H1 (cell line): ENCODE measurements at regions not wholly inside any gene's neighbourhood (a gene's known extent, or its start where the extent isn't known, plus 50 kb on each side); places are given as distances from the start of the nearest gene placed in this dataset.

Experiments used
- CTCF ChIA-PET: fragments of 300-600 bp; sonication (Branson Sonifier 250); formaldehyde crosslinking; loops from one replicate; lab custom pipeline; 2021; ENCODE audit not compliant: partially characterized antibody; lab: Charles Lee
- POLR2A ChIA-PET: fragments of 300-600 bp; sonication (Branson Sonifier 250); formaldehyde crosslinking; loops from one replicate; lab custom pipeline; 2021; ENCODE audit warnings: inconsistent platforms; ENCODE audit not compliant: partially characterized antibody; lab: Charles Lee
- DNase-seq, 2 experiments: peaks; one replicate each; pipeline versions ENCODE4 v3.0.0 to v3.0.0-alpha.2; 2010 to 2022; ENCODE audit warnings: low spot score in 2 of 2, low read depth in 1 of 2, mixed read lengths in 1 of 2
- FAIRE-seq: peaks from 2 replicates; lab custom pipeline; 2011; peaks lifted over from hg19 to GRCh38; lab: Jason Lieb, UNC
- H2AFZ ChIP-seq: 2 replicates; pipeline ENCODE4 v1.8.1; 2012; ENCODE audit warnings: low read length, inconsistent platforms
- H2AK5ac ChIP-seq: 2 replicates; pipeline ENCODE4 v1.6.1; 2013; ENCODE audit warnings: low read depth, low read length
- H2BK120ac ChIP-seq: replicated peaks from 2 replicates; pipeline ENCODE3; 2013; ENCODE audit warnings: low read depth, low read length, inconsistent platforms
- H2BK12ac ChIP-seq: 2 replicates; pipeline ENCODE4 v1.6.1; 2013; ENCODE audit warnings: low read depth, low read length
- H2BK15ac ChIP-seq: 2 replicates; pipeline ENCODE4 v1.6.1; 2013; ENCODE audit warnings: low read length
- H2BK20ac ChIP-seq: 2 replicates; pipeline ENCODE4 v1.6.1; 2013; ENCODE audit warnings: low read length
- H2BK5ac ChIP-seq: 2 replicates; pipeline ENCODE4 v1.6.1; 2013; ENCODE audit warnings: low read depth, low read length
- H3K14ac ChIP-seq: 2 replicates; pipeline ENCODE4 v1.6.1; 2013; ENCODE audit warnings: inconsistent platforms; ENCODE audit not compliant: insufficient read length
- H3K18ac ChIP-seq: 2 replicates; pipeline ENCODE4 v1.6.1; 2013; ENCODE audit warnings: low read length; ENCODE audit errors: extremely low read depth
- H3K23ac ChIP-seq: 2 replicates; pipeline ENCODE4 v1.6.1; 2013; ENCODE audit warnings: inconsistent platforms; ENCODE audit not compliant: insufficient read length
- H3K23me2 ChIP-seq: 2 replicates; pipeline ENCODE4 v1.6.1; 2013; ENCODE audit warnings: low read depth, low read length
- H3K27ac ChIP-seq: 2 replicates; pipeline ENCODE4 v1.6.1; 2011; ENCODE audit warnings: low read depth, low read length, inconsistent platforms
- H3K27me3 ChIP-seq, 4 experiments: replicated peaks in 1 of 4; 1 replicate in 1 of 4; 2 replicates in 3 of 4; pipeline versions ENCODE4 v1.6.1 to v1.8.1; 2011 to 2013; ENCODE audit warnings: low read length in 3 of 4, mild to moderate bottlenecking in 3 of 4, inconsistent platforms in 2 of 4, mixed read lengths in 2 of 4, moderate library complexity in 1 of 4; ENCODE audit not compliant: control insufficient read depth in 3 of 4, insufficient read depth in 3 of 4; ENCODE audit errors: extremely low read depth in 1 of 4
- H3K36me3 ChIP-seq, 4 experiments: 2 replicates each; pipeline versions ENCODE4 v1.6.1 to v1.8.1; 2011 to 2013; ENCODE audit warnings: mild to moderate bottlenecking in 4 of 4, low read length in 3 of 4, moderate library complexity in 2 of 4, control low read depth in 1 of 4, inconsistent platforms in 1 of 4; ENCODE audit not compliant: insufficient read depth in 4 of 4, control insufficient read depth in 2 of 4
- H3K4ac ChIP-seq: replicated peaks from 2 replicates; pipeline ENCODE3; 2013; ENCODE audit warnings: low read length, low read depth, mixed read lengths, inconsistent platforms; ENCODE audit not compliant: insufficient read length
- H3K4me1 ChIP-seq, 4 experiments: replicated peaks in 1 of 4; 1 replicate in 1 of 4; 2 replicates in 3 of 4; pipeline versions ENCODE4 v1.6.1 to v1.8.1; 2011 to 2013; ENCODE audit warnings: low read length in 3 of 4, inconsistent platforms in 2 of 4, mixed read lengths in 1 of 4; ENCODE audit not compliant: insufficient read depth in 4 of 4, control insufficient read depth in 3 of 4
- H3K4me2 ChIP-seq, 2 experiments: 2 replicates each; pipeline versions ENCODE4 v1.6.1 to v1.8.1; 2011 to 2013; ENCODE audit warnings: low read depth in 2 of 2, low read length in 2 of 2, control low read depth in 1 of 2, inconsistent platforms in 1 of 2, mild to moderate bottlenecking in 1 of 2; ENCODE audit not compliant: insufficient read depth in 1 of 2
- H3K4me3 ChIP-seq, 4 experiments: fragments of 200-600, 300-600 bp in 1 of 4; sonication (generic), shearing (Covaris generic), sonication (Bioruptor Twin) in 1 of 4; 2 replicates each; pipeline versions ENCODE4 v1.5.1 to v1.8.1; 2011 to 2016; ENCODE audit warnings: low read length in 4 of 4, low read depth in 3 of 4, control low read depth in 2 of 4, inconsistent platforms in 2 of 4, mild to moderate bottlenecking in 2 of 4, mixed read lengths in 1 of 4, moderate library complexity in 1 of 4; ENCODE audit not compliant: insufficient read depth in 2 of 4; ENCODE audit errors: extremely low read depth in 1 of 4
- H3K56ac ChIP-seq: replicated peaks from 2 replicates; pipeline ENCODE3; 2013; ENCODE audit warnings: low read depth, mild to moderate bottlenecking, mixed read lengths, low read length, inconsistent platforms; ENCODE audit not compliant: insufficient read length
- H3K79me1 ChIP-seq: 2 replicates; pipeline ENCODE4 v1.6.1; 2013; ENCODE audit warnings: low read depth, low read length, control low read depth
- H3K79me2 ChIP-seq, 2 experiments: 2 replicates each; pipeline versions ENCODE4 v1.6.1 to v1.8.1; 2012 to 2013; ENCODE audit warnings: low read length in 2 of 2, mild to moderate bottlenecking in 2 of 2, inconsistent platforms in 1 of 2; ENCODE audit not compliant: insufficient read depth in 2 of 2, control insufficient read depth in 1 of 2
- H3K9ac ChIP-seq, 4 experiments: replicated peaks in 1 of 4; 1 replicate in 1 of 4; 2 replicates in 3 of 4; pipeline versions ENCODE4 v1.6.1 to v1.8.1; 2011 to 2013; ENCODE audit warnings: low read depth in 3 of 4, low read length in 3 of 4, control low read depth in 2 of 4, mild to moderate bottlenecking in 2 of 4, moderate library complexity in 2 of 4, inconsistent platforms in 1 of 4; ENCODE audit errors: extremely low read depth in 1 of 4
- H3K9me3 ChIP-seq, 2 experiments: 2 replicates each; pipeline versions ENCODE4 v1.6.1 to v1.8.1; 2012 to 2013; ENCODE audit warnings: mild to moderate bottlenecking in 2 of 2, moderate library complexity in 2 of 2, control low read depth in 1 of 2, inconsistent platforms in 1 of 2, low read depth in 1 of 2, low read length in 1 of 2, mixed read lengths in 1 of 2; ENCODE audit not compliant: insufficient read depth in 2 of 2
- H4K20me1 ChIP-seq, 2 experiments: replicated peaks in 1 of 2; 2 replicates each; pipeline versions ENCODE3 to v1.8.1; 2011 to 2013; ENCODE audit warnings: inconsistent platforms in 2 of 2, low read length in 2 of 2, mild to moderate bottlenecking in 1 of 2; ENCODE audit not compliant: insufficient read depth in 2 of 2, control insufficient read depth in 1 of 2
- H4K5ac ChIP-seq: 2 replicates; pipeline ENCODE4 v1.6.1; 2013; ENCODE audit warnings: low read length, low read depth, mixed read lengths, inconsistent platforms; ENCODE audit not compliant: insufficient read length
- H4K8ac ChIP-seq: 2 replicates; pipeline ENCODE4 v1.8.0; 2013; ENCODE audit warnings: mild to moderate bottlenecking, moderate library complexity, low read length, inconsistent platforms; ENCODE audit not compliant: insufficient read depth; ENCODE audit errors: extremely low read depth
- H4K91ac ChIP-seq: replicated peaks from 2 replicates; pipeline ENCODE3; 2013; ENCODE audit warnings: low read length, mixed read lengths, inconsistent platforms; ENCODE audit not compliant: insufficient read length
- BRCA1 ChIP-seq: IDR thresholded peaks from 2 replicates; pipeline ENCODE4 v1.6.1; 2012; ENCODE audit warnings: low read depth, low read length, improper control_type of control experiment
- CBX8 ChIP-seq: fragments of 300-800, 300-1000 bp; sonication (generic); IDR thresholded peaks from 2 replicates; pipeline ENCODE4 v1.7.1; 2016; ENCODE audit warnings: low read depth, low read length, borderline replicate concordance
- CHD1 ChIP-seq: IDR thresholded peaks from 2 replicates; pipeline ENCODE4 v1.6.1; 2012; ENCODE audit warnings: low read depth, low read length, improper control_type of control experiment
- EGR1 ChIP-seq: IDR thresholded peaks from 2 replicates; pipeline ENCODE4 v1.6.1; 2011; ENCODE audit warnings: low read depth, low read length, borderline replicate concordance
- JUN ChIP-seq: IDR thresholded peaks from 2 replicates; pipeline ENCODE4 v1.6.1; 2011; ENCODE audit warnings: low read depth, mild to moderate bottlenecking, improper control_type of control experiment, low read length
- PHF8 ChIP-seq: fragments of 200-600 bp; sonication (generic); conservative IDR thresholded peaks from 2 replicates; pipeline ENCODE4 v1.7.1; 2012; ENCODE audit warnings: low read depth, mild to moderate bottlenecking, inconsistent platforms, low read length, moderate library complexity
- SUZ12 ChIP-seq: fragments of 200-600 bp; sonication (generic); IDR thresholded peaks from 2 replicates; pipeline ENCODE4 v1.6.1; 2012; ENCODE audit warnings: mild to moderate bottlenecking, inconsistent platforms, low read length, moderate library complexity, mixed read lengths
- WGBS, 2 experiments: shearing (Covaris generic) in 1 of 2; methylation state at CpG; one replicate each; pipeline versions ENCODE4 v1.1.6 to v1.1.7; 2013 to 2015; ENCODE audit warnings: low lambda C conversion rate in 2 of 2, mixed read lengths in 2 of 2, inconsistent platforms in 1 of 2, low coverage in 1 of 2, missing lambda C conversion rate in 1 of 2; ENCODE audit not compliant: insufficient replicate concordance in 2 of 2, insufficient coverage in 1 of 2, insufficient read length in 1 of 2; ENCODE audit errors: extremely low coverage in 1 of 2, missing lambda C conversion rate in 1 of 2; 5-methylcytosine and 5-hydroxymethylcytosine counted together

- H3K4me2 ChIP-seq, result no peak overlapping the region
- FAIRE-seq (no peak), DNase-seq (no peak)
- H4K20me1 ChIP-seq, result peaks cover 5 to 10% of the 10 kb centered on the region in 2 experiments
- no peak overlapping the region for H2BK20ac ChIP-seq
- no peak overlapping the region for H2BK5ac ChIP-seq
- no peak overlapping the region for H3K9ac ChIP-seq
- no peak overlapping the region for H2BK120ac ChIP-seq
- no peak overlapping the region for H3K4ac ChIP-seq
- H3K14ac ChIP-seq, result no peak overlapping the region
- CTCF ChIA-PET, result interaction anchor here (1.0 to 2.1 kb wide), 3 partner anchors 12 to 325 kb away, joined by 4 to 5 read pairs (median 5); no protein-coding TSS in a partner anchor
- H3K9me3 ChIP-seq, result no peaks in the 10 kb centered on the region
- no peak overlapping the region for H3K27ac ChIP-seq
- H4K5ac ChIP-seq, result no peak overlapping the region
- no peak overlapping the region for H3K23ac ChIP-seq
- no peak overlapping the region for H2BK15ac ChIP-seq
- H4K91ac ChIP-seq, result peak overlapping the region; percentile 35
- no peaks in the 10 kb centered on the region for H3K23me2 ChIP-seq
- WGBS, 2 experiments, result 91% methylated on average over 8 of the region's 10 CpGs; no CpG with 5 or more reads in 1 of the 2 experiments
- no peak for TF ChIP-seq JUN
- TF ChIP-seq PHF8, result no peak
- no peak for TF ChIP-seq CHD1
- TF ChIP-seq EGR1, result no peak
- TF ChIP-seq CBX8, result no peak
- TF ChIP-seq SUZ12, result no peak
- no peak for TF ChIP-seq BRCA1
- TF ChIP-seq, all 59 proteins: peak for 0
- no peaks in the 10 kb centered on the region for H3K27me3 ChIP-seq
- POLR2A ChIA-PET, result interaction anchor here (1.8 kb wide), 1 partner anchor 9 kb away, joined by 7 read pairs; no protein-coding TSS in a partner anchor
- no peak overlapping the region for H4K8ac ChIP-seq
- H3K4me3 ChIP-seq, result no peak overlapping the region
- no peaks in the 10 kb centered on the region for H3K36me3 ChIP-seq
- no peak overlapping the region for H2AFZ ChIP-seq
- no peaks in the 10 kb centered on the region for H3K79me2 ChIP-seq
- H2BK12ac ChIP-seq, result no peak overlapping the region
- H3K18ac ChIP-seq, result no peak overlapping the region
- H3K79me1 ChIP-seq, result no peaks in the 10 kb centered on the region; the same call in 1 of the 2 replicates
- peaks cover 6 to 22% (median 12%) of the 10 kb centered on the region in 4 experiments for H3K4me1 ChIP-seq
- no peak overlapping the region for H3K56ac ChIP-seq
- H2AK5ac ChIP-seq, result no peak overlapping the region
These were observed 416.3 kb downstream of the SHANK2 start for GRCh38 chr11:70836071-70836470.
